LNCaP clone FGC (cell line): ENCODE measurements at regions not wholly inside any gene's neighbourhood (a gene's known extent, or its start where the extent isn't known, plus 50 kb on each side); places are given as distances from the start of the nearest gene placed in this dataset.

Experiments used
- DNase-seq: peaks from one replicate; pipeline ENCODE4 v3.0.0-alpha.2; 2011; ENCODE audit warnings: low read depth
- H3K4me3 ChIP-seq: 2 replicates; pipeline ENCODE4 v1.5.1; 2011; ENCODE audit warnings: mild to moderate bottlenecking, low read depth, low read length, control low read depth
- TF ChIP-seq, protein P1 (sequence below): IDR thresholded peaks from 2 replicates; pipeline ENCODE4 v1.5.1; 2012; ENCODE audit warnings: mild to moderate bottlenecking; ENCODE audit not compliant: control insufficient read depth, insufficient read depth; ENCODE audit errors: extremely low read depth

DNA sequence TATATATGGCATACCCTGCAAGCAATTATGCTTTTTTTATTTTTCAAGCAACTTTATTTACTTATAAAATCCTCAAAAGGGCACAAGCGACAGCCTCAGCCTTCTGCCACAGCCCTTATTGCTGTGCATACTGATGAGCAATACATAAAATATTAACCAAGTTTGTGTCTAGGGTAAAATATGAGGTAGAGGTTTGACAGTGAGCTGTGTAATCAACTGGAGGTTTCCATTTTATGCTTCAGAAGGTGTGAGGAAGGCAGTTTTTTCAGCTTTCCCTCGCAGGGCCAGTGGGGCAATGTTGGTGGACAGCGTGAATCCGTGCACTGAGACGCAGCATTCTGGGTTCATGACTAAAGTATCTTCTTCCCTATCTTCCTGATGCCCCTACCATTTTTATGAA, 310.4 kb downstream of the IRS2 start:
- DNase-seq = no peak
- H3K4me3 ChIP-seq = no peak overlapping the region
- TF ChIP-seq, protein P1, sequence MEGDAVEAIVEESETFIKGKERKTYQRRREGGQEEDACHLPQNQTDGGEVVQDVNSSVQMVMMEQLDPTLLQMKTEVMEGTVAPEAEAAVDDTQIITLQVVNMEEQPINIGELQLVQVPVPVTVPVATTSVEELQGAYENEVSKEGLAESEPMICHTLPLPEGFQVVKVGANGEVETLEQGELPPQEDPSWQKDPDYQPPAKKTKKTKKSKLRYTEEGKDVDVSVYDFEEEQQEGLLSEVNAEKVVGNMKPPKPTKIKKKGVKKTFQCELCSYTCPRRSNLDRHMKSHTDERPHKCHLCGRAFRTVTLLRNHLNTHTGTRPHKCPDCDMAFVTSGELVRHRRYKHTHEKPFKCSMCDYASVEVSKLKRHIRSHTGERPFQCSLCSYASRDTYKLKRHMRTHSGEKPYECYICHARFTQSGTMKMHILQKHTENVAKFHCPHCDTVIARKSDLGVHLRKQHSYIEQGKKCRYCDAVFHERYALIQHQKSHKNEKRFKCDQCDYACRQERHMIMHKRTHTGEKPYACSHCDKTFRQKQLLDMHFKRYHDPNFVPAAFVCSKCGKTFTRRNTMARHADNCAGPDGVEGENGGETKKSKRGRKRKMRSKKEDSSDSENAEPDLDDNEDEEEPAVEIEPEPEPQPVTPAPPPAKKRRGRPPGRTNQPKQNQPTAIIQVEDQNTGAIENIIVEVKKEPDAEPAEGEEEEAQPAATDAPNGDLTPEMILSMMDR = no peak

DNA sequence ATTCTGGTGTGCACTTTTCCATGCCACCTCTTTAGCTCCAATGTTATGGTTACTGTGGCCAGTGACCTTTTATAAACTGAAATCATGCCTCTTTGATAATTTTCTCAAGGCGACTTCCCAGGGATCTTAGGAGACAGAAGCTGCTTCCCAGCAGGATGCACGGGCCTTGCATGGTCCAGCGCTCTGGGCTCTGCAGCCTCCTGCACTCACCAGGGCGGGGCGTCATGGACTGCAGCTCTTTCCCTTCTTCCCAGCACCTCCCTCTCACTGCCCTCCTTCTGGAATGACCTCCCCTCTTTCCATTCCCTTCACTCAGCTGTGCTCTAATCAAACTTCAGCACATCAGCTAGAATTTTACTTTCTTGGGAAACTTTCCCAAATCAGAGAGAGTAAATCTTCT, 318.3 kb downstream of the IRS2 start:
- no peak for DNase-seq
- TF ChIP-seq, protein P1 = no peak
- H3K4me3 ChIP-seq = no peak overlapping the region

DNA sequence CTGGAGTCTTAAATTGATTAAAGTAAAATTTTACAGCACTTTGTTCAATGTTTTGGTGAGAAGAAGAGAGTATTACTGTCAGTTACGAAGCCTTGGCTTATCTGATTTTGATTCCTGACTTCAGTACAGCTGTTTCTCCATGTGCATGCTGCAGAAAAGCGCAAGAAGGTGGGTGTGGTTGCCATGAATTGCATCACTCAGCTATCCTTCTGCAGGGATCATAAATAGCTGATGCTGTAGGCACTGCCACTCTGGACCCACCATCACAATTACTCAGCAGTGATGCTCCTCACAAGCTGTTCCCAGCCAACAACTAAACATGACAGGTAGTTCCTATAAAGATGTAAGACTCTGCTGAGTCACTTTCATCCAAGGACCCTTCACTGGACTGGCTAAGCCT, 321.2 kb downstream of the IRS2 start:
- H3K4me3 ChIP-seq = no peak overlapping the region
- no peak for DNase-seq
- TF ChIP-seq, protein P1 = no peak

DNA sequence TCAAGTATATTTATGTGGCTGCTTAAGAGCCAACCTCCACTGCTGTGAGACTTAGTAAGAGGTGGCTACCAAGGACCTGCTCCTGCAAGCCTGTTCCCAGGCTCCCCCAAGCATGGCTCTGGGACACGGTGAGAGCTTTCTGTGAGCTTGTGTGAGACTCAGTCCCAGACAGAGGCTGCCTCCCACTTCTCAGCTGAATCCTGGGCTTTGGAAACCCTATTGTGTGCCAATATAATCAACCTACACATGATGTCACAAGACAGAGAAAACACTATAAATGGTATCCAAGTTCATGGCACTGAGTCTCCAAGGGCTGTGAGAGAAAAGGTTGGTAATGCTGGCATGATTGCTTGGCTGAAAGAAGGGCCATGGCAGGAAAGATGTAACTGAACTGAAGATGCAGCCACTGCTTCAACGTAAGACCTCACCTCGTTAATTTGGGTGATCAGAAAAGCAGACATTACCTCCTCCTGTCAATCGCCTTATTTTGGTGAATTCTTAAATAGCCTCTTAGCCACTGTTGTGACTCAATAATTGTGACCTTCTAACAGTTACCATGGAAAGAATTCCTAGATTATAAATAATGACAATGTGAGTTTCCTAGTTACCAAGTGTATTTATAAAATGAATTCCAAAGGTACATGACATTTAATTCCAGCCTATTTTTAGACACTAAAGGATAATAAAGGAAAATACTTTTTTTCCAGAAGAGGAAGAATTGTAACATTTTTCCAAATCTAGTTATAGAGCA, 332.0 kb downstream of the IRS2 start:
- no peak for DNase-seq
- H3K4me3 ChIP-seq = no peak overlapping the region
- TF ChIP-seq, protein P1 = no peak

DNA sequence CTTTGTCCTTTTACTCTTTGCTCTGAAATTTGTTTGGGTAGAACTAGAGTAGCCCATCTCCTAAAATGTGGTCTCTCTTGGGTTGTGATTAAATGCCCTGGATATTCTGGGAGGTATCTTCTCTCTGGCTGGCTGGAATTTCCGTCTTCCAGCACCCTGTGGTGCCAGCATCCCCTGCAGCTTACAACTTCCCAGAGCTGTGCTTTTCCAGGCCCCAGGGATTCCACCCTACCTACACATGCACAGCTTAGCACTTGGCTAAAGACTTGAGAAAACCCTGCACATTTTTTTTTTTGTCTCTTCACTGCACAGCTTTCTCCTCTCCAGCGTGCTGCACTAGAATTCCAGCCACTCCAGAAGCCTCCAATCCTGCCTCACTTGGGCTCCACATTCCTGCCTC, 334.7 kb downstream of the IRS2 start:
- H3K4me3 ChIP-seq = no peak overlapping the region
- TF ChIP-seq, protein P1 = no peak
- no peak for DNase-seq

DNA sequence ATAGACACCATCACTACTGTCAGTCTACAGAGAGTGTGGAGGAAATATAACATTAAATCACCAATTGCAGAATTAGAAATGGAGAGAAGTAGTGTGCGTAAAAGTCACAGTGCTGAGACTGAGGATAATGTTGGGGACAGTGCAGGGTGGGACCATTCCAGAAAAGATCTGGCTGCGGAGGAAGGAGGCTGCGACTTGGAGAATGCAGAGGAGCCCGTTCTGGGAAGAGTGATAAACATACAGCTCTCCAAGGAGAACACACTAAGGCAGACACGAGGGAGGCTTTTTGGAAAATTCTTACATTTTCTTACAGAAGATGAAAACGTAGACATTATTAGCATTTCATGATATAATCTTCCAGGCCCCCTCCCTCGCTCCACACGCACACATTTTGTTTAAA, 337.8 kb downstream of the IRS2 start:
- no peak overlapping the region for H3K4me3 ChIP-seq
- no peak for DNase-seq
- TF ChIP-seq, protein P1 = no peak

DNA sequence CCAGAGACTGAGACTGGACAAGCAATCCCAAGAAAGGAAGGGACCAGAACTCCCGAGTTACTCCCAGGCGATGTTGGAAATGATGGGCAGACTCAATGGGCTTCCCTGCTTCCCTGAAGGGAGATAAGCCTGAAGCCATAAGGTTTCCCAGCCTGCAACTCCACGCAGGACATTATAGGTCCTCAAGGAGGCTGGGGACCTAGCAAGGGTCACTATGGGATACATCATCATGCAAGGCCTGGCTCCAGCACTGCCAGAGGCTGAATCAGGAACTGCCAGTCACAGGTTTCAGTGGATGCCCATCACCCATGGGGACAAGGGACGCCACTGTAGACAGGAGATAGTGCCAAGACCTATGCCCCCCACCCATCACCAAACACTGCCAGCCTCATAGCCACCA, 338.7 kb downstream of the IRS2 start:
- no peak for DNase-seq
- no peak overlapping the region for H3K4me3 ChIP-seq
- TF ChIP-seq, protein P1 = no peak
